ENCODE measurements at regions not wholly inside any gene's neighbourhood (a gene's known extent, or its start where the extent isn't known, plus 50 kb on each side); places are given as distances from the start of the nearest gene placed in this dataset.

DNA sequence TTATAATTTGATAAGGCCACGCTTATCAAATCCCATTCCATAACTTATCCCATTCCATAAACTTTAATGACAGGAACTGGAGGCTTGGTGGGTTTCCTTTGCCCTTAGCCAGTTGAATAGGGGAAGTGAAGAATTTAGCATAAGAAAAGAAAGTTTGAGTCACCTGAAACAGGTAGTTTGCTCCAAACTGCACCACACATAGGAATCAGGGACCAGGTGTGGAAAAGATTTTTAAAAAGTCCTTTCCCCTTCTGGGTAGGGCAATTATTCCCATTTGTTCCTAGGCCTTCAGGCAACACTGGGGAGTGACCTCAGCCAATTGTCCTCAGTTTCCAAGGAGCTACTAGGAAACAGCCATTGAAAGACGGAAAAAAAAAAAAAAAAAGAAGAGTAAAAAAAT lies 525.7 kb upstream of the CNTN5 start:
- H3K4me3 ChIP-seq = no peak overlapping the region
- H3K27me3 ChIP-seq = no peaks in the 10 kb centered on the region
- no peaks in the 10 kb centered on the region for H3K9me3 ChIP-seq
- no peak for DNase-seq
- WGBS, 2 donors = 79 to 91% methylated on average over 2 of the region's 2 CpGs
- no peaks in the 10 kb centered on the region for H3K4me1 ChIP-seq
- TF ChIP-seq EP300 (IDR thresholded peaks at IDR 0.05) = no peak
- no peak for TF ChIP-seq POLR2AphosphoS5 (IDR thresholded peaks at IDR 0.05)
- TF ChIP-seq, protein P1, sequence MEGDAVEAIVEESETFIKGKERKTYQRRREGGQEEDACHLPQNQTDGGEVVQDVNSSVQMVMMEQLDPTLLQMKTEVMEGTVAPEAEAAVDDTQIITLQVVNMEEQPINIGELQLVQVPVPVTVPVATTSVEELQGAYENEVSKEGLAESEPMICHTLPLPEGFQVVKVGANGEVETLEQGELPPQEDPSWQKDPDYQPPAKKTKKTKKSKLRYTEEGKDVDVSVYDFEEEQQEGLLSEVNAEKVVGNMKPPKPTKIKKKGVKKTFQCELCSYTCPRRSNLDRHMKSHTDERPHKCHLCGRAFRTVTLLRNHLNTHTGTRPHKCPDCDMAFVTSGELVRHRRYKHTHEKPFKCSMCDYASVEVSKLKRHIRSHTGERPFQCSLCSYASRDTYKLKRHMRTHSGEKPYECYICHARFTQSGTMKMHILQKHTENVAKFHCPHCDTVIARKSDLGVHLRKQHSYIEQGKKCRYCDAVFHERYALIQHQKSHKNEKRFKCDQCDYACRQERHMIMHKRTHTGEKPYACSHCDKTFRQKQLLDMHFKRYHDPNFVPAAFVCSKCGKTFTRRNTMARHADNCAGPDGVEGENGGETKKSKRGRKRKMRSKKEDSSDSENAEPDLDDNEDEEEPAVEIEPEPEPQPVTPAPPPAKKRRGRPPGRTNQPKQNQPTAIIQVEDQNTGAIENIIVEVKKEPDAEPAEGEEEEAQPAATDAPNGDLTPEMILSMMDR (IDR thresholded peaks at IDR 0.05) = no peak
- no peak for TF ChIP-seq POLR2A (IDR thresholded peaks at IDR 0.05)
- intact Hi-C loops (cut with DNase I) = no loop called here
- no peaks in the 10 kb centered on the region for H3K36me3 ChIP-seq
- H3K27ac ChIP-seq = no peak overlapping the region

DNA sequence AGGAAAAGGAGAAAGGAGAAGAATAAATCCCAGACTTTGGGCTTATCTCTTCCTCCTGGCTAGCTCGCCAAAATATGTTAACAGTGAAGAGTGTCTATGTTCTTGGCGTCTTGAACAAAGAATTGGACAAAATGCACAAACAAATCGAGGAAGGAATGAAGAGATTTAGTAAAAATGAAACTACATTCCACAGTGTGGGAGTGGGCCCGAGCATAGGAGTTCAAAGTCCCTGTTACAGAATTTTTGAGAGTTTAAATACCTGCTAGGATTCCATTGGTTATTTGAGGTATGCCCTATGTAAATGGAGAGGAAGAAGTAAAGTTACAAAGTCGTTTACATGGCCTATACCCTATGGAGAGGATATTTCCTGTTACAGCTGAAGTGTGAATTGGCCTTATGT lies 525.1 kb upstream of the CNTN5 start:
- intact Hi-C loops (cut with DNase I) = no loop called here
- no peak for TF ChIP-seq POLR2A (IDR thresholded peaks at IDR 0.05)
- TF ChIP-seq, protein P1 (IDR thresholded peaks at IDR 0.05) = no peak
- TF ChIP-seq POLR2AphosphoS5 (IDR thresholded peaks at IDR 0.05) = no peak
- no peak for TF ChIP-seq EP300 (IDR thresholded peaks at IDR 0.05)
- no peaks in the 10 kb centered on the region for H3K27me3 ChIP-seq
- no peaks in the 10 kb centered on the region for H3K4me1 ChIP-seq
- no peak overlapping the region for H3K4me3 ChIP-seq
- no peaks in the 10 kb centered on the region for H3K9me3 ChIP-seq
- 38 to 62% methylated on average over 5 of the region's 5 CpGs for WGBS, 2 donors
- no peak for DNase-seq
- no peak overlapping the region for H3K27ac ChIP-seq
- H3K36me3 ChIP-seq = no peaks in the 10 kb centered on the region

DNA sequence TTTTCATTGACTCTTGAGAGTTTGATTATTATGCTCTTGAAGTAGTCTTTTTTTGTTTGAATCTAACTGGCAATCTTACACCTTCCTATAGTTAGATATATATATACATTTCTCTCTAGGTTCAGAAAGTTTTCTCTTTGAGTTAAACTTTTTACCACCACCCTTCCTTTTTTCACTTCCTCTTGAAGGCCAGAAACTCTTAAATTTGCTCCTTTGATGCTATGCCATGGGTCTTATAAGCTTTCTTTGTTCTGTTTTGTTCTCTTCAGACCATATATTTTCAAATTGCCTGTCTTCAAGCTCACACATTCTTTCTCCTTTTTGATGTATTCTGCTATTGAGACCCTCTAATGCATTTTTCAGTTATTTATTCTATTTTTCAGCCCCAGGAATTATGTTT lies 513.5 kb upstream of the CNTN5 start:
- no peaks in the 10 kb centered on the region for H3K4me1 ChIP-seq
- no peak for DNase-seq
- peaks cover 0 to 6% (median 0%) of the 10 kb centered on the region in 4 donors for H3K9me3 ChIP-seq
- H3K27ac ChIP-seq = no peak overlapping the region
- TF ChIP-seq POLR2A (IDR thresholded peaks at IDR 0.05) (no peak), POLR2AphosphoS5 (IDR thresholded peaks at IDR 0.05) (no peak)
- TF ChIP-seq, protein P1 (IDR thresholded peaks at IDR 0.05) = no peak
- H3K4me3 ChIP-seq = no peak overlapping the region
- intact Hi-C loops (cut with DNase I) = no loop called here
- no peaks in the 10 kb centered on the region for H3K36me3 ChIP-seq
- no peaks in the 10 kb centered on the region for H3K27me3 ChIP-seq

DNA sequence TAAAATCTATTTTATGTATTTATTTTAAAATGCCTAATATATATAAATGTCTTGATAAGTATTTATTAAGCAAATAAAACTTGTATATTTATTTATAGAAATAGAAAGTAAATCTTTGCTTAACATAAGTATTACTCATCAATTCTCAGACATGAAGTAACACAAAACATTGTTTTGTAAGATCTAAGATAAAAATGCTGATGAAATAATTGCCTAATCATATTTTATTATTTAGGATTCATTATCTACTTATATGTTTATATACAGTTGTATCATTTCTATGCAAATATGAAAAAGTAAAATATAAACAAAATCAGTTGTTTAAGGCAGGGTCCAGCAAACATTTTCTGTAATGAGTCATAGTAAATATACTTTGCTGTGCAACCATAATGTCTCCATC lies 507.8 kb upstream of the CNTN5 start:
- no peak for TF ChIP-seq POLR2A (IDR thresholded peaks at IDR 0.05)
- TF ChIP-seq, protein P1 (IDR thresholded peaks at IDR 0.05) = no peak
- TF ChIP-seq POLR2AphosphoS5 (IDR thresholded peaks at IDR 0.05) = no peak
- no peak for TF ChIP-seq EP300 (IDR thresholded peaks at IDR 0.05)
- no peak for DNase-seq
- Histone ChIP-seq H3K4me3 (no peak overlapping the region), H3K36me3 (no peaks in the 10 kb centered on the region), H3K4me1 (no peaks in the 10 kb centered on the region), H3K9me3 (peaks cover 0 to 3% (median 0%) of the 10 kb centered on the region in 4 donors), H3K27me3 (no peaks in the 10 kb centered on the region), H3K27ac (no peak overlapping the region)
- intact Hi-C loops (cut with DNase I) = no loop called here

DNA sequence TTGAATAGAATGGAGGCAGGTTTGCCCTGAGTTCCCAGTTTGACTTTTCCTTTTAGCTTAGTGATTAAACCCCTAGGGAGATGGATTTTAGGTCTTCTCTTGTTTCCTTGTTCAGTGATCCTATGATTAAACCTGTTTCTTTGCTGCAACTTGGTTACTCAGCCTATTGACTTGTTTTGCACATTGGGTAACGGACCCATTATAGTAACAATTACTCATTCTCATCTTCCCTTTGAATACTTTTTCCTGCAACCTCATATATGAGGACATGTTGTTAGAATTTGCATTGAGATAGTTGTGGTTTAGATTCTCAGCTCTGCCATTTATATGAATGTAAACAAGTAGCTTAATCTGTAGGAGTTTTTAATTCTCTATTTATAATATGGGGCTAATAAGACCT lies 489.2 kb upstream of the CNTN5 start:
- intact Hi-C loops (cut with DNase I) = no loop called here
- H3K9me3 ChIP-seq = no peaks in the 10 kb centered on the region
- H3K36me3 ChIP-seq = no peaks in the 10 kb centered on the region
- no peak for TF ChIP-seq EP300 (IDR thresholded peaks at IDR 0.05)
- TF ChIP-seq POLR2A (IDR thresholded peaks at IDR 0.05) = no peak
- TF ChIP-seq, protein P1 (IDR thresholded peaks at IDR 0.05) = no peak
- TF ChIP-seq POLR2AphosphoS5 (IDR thresholded peaks at IDR 0.05) = no peak
- WGBS, 2 donors = 63 to 80% methylated on average over 1 of the region's 1 CpG
- no peak for DNase-seq
- H3K27me3 ChIP-seq = no peaks in the 10 kb centered on the region
- no peaks in the 10 kb centered on the region for H3K4me1 ChIP-seq
- H3K27ac ChIP-seq = no peak overlapping the region
- H3K4me3 ChIP-seq = no peak overlapping the region

All from sigmoid colon (tissue), 6 donors.